Left forelimb (tissue), 1 donor: ENCODE measurements at regions not wholly inside any gene's neighbourhood (a gene's known extent, or its start where the extent isn't known, plus 50 kb on each side); places are given as distances from the start of the nearest gene placed in this dataset.

Source experiments
- DNase-seq: peaks from one replicate; pipeline ENCODE4 v3.0.0-alpha.2; 2018; ENCODE audit warnings: low spot score

GRCh38 chr2:16409849-16410248, 255.8 kb downstream of the CYRIA start:
- no peak for DNase-seq

GRCh38 chr2:16409006-16409390, 256.6 kb downstream of the CYRIA start:
- DNase-seq, result no peak

GRCh38 chr2:16408331-16409005, 257.2 kb downstream of the CYRIA start:
- no peak for DNase-seq

- DNase-seq, result no peak
Observed at GRCh38 chr2:16407358-16407757, 258.3 kb downstream of the CYRIA start.

DNA sequence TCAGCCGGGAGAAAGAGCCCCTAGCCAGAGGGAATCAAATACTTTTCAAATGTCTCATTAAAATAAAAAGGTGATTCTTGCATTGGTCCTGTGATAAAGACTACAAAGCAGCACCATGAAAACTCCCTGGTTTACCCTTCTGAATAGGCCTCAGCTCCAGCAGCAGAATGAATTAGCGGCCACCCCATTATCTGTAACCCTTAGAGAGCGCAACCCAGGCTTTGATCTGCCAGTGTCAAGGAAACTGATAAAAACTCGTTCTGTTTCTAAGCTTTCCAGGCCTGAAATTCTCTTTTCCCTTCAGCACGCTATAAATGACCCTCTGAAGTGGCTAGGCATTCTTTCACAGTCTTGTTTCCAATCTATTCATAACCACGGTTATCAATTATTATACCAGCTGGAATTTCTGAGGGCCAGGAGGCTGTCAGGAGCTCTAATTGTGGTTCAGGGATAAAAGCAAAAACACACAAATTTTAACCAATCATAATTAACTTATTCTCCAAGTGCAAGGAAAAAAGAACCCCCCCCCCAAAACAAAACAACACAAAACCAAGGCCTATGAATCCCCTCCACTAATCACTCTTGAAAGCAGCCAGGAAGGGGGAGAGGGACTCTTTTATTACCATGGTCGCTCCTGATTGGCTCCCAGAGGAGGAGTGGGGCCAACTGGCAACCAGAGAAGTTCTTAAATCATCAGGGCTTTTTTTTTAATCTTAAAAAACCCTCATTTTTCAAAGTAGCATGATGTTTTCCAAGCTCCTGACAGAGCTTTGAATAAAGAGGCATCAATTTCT, 258.9 kb downstream of the CYRIA start:
- DNase-seq, result no peak

- DNase-seq, result no peak
Observed at GRCh38 chr2:16405551-16405950, 260.1 kb downstream of the CYRIA start.

DNA sequence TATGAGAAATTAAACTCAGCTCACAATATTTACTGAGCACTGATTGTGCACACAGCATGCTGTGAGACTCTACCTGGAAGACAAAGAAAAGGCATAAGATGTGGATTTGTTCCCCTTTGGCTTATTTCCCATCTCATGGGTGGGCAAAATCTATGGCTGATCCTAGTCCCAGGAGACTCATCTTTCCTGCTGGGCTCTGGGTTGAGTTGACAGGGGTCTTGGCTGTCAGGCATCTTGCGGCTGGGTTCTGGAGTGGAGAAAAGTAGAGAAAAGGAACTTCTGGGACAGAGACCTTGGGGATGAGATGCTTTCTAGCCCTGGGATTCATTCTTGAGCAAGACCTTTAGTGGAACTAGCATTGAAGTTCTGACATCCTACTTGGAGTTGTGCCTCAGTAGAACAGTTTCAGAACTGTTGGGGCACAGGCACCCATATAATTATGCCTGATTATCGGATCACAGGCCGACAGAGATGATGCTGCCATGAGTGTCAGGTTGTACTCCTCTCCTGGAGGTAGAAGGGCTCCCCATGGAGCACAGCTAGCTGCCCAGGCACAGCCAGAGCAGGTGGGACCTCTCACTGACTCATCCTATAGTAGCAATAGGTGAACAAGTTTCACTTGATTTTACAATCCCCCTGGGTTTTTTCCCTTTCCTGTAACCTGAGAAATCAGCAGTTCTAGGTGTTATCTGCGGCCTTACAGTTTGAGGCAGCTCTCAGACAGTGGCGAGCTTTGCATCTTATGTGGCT, 260.9 kb downstream of the CYRIA start:
- no peak for DNase-seq

DNA sequence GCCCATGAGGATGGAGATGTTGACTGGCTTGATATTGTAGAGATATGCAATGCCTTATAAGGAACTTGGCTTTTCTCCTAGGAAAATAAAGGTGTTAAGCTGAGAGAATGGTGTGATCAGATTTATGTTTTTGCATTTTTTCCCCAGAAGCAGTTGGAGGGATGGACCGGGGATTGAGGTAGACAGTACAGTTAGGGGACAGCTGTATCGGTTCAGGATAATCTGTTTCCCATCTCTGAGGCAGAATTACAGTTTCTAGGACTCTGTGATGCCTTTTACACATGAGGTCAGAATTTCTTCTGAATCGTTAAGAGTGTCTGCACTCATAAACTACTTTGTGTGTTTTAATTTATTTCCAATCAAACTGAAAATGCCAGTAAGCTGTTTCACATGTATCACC, 261.5 kb downstream of the CYRIA start:
- DNase-seq, result no peak

DNA sequence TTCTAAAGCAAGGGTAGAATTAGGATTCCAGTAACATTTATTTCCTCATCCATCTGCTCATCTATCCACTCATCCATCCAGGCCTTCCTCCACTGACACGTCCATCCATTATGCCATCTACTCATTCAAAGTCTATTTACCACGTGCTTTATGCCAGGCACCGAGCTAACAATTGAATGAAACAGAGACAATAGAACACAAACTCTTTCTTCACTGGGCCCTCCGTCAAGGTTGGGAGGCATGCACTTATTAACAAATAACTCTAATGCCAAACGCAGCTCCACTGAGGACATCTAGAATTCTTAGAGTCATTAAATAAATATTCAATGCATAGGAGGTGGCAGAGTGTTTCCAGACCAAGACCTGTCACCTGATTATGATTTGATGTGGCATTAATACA, 262.7 kb downstream of the CYRIA start:
- DNase-seq, result no peak

GRCh38 chr2:16401761-16402300, 263.8 kb downstream of the CYRIA start:
- DNase-seq, result no peak

DNA sequence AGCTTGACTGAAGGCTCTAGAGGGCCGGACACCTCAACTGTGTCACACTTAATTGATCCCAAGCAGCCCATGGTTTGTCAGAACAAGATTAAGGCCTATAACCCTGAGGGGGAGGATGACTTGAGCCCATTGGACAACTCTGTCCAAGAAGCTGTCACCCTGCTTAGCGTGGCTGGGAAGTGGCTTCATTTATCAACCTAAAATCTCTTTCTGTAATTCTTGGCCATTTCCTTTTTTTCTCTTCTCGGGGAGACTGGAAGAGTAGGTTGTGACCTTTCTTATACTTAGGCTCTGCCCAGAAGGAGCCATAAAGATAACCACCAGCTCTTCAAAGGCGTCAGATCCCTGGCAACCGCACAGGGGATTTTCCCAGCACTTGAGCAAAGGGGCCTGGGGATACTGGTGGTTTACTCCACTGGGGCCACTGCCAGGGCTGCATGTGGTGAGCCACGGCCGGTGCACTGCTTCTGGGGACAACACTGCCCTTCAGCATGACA, 265.5 kb downstream of the CYRIA start:
- no peak for DNase-seq

GRCh38 chr2:16398486-16399043, 267.1 kb downstream of the CYRIA start:
- DNase-seq, result no peak

DNA sequence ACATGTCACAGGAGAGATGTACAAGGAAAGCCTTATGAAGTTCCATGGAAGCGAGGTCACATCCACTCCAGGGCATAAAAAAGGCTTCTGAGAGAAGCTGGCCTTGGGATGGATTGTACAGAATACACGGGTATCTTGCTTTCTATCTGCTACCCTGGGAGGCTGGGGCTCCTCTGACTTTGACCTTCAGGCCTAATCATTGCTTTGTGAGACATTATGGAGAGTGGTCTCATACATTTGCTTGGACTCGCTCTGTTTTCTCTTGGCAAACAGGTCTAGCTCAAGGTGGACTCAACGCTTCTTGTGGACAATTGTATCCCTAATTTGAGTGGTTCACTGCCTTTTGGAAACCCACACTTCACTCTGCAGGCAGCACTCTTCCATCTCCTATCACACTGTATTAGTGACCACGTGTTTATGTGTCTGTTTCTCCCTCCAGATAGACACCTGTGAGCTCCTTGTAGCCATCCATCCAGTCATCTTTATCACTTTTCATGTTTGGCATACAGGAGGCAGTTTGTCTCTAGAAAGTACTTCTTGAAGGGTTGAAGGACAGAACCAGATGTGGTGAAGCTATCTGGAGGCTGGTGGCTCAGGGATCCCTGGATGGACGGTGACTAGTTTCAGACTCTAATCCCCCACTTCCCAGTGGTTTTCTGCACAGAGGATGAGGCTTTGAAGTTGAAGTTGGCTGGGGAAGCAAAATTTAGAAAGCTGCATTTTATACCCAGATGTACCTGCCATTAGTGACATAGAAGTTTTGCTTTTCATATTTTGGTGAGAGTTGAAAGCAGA, 267.8 kb downstream of the CYRIA start:
- DNase-seq, result no peak

GRCh38 chr2:16396986-16397385, 268.6 kb downstream of the CYRIA start:
- DNase-seq, result no peak

DNA sequence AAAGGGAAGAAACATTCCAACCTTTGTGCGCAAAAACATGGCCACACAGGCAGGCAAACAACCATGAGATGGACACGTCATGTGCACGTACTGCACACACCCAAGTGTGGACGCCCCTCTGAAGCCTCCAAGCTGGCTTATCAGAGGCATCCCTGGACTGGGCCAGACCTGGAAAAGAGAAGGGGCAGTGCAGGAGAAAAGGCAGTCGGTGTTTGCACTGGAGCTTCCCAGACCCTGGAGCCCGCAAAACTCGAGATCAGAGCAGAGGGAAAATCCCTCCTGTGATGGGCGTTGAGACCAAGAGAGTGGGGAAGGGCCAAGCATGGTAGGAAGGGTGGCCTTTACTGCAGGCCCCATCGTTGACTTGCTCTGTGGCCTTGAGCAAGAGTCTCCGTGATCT, 269.5 kb downstream of the CYRIA start:
- no peak for DNase-seq

DNA sequence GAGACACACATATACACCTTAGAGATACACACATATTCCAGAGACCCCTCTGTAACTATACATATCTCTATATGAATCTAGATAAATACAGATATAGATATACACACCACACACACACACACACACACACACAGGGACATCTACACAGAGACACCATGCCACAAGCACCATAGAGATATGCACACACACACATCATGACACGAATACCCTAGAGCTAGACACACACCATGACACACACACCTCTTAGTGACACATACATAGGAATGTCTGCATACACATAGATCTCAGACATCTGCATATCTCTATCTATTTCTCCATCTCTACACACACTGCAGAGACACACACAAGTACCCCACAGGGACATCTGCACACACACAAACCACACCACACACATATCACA, 270.0 kb downstream of the CYRIA start:
- DNase-seq, result no peak

DNA sequence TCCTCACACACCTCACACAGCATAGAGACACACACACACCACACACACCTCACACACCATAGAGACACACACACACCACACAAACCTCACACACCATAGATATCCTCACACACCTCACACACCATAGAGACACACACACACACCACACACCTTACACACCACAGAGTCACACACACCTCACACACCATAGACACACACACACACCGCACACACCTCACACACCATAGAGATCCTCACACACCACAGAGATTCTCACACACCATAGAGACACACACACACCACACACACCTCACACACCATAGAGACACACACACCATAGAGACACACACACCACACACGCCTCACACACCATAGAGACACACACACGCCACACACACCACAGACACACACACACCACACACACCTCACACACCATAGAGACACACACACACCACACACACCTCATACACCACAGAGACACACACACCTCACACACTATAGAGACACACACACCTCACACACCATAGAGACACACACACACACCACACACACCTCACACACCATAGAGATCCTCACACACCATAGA, 270.6 kb downstream of the CYRIA start:
- no peak for DNase-seq

GRCh38 chr2:16394072-16394985, 271.3 kb downstream of the CYRIA start:
- peak; percentile 75 for DNase-seq

- DNase-seq, result no peak
Observed at GRCh38 chr2:16393500-16394071, 272.0 kb downstream of the CYRIA start.
